ENCODE measurements at regions not wholly inside any gene's neighbourhood (a gene's known extent, or its start where the extent isn't known, plus 50 kb on each side); places are given as distances from the start of the nearest gene placed in this dataset.

DNA sequence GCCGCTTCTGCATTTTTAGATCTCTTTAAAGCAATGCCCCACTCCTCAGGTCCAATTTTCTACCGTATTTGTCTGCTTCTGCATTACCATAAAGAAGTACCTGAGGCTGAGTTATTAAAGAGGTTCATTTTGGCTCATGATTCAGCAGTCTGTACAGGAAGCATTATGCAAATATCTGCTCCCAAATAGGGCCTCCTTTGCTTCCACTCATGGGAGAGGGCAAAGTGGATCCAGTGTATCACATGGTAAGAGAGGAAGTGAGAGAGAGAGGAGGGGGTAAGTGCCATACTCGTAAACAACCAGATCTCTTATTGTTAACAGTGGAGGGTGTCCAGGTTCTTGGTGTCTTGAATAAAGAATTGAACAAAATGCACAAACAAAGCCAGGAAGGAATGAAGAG is 316.1 kb upstream of the SEL1L start:
- H3K36me3 ChIP-seq (ENCODE audit: control insufficient read depth in 2 of 2, extremely low read depth in 1 of 2, insufficient read depth in 2 of 2, low read length in 2 of 2), result no peaks in the 10 kb centered on the region
- DNase-seq (ENCODE audit: low read depth, low spot score), result no peak
- H3K79me2 ChIP-seq (ENCODE audit: control insufficient read depth, insufficient read depth, low read length), result no peaks in the 10 kb centered on the region
- no peaks in the 10 kb centered on the region for H3K9me1 ChIP-seq (replicated peaks; ENCODE audit: control insufficient read depth, extremely low read depth, insufficient read depth, low read length)
- H3K4me2 ChIP-seq (ENCODE audit: insufficient read depth, low read length), result no peak overlapping the region
- FAIRE-seq, result no peak
- H3K9ac ChIP-seq (replicated peaks; ENCODE audit: extremely low read depth, insufficient read depth, low read length), result no peak overlapping the region
- intact Hi-C loops (cut with micrococcal nuclease) (no loop called here), dilution Hi-C loops (cut with MboI; ENCODE audit: extremely low pct_ligation_motif_present, low sequenced_read_pairs) (no loop called here)
- ChIA-PET CTCF (no interaction called here), POLR2A (no interaction called here)
- H3K27ac ChIP-seq (ENCODE audit: insufficient read depth, low read depth, low read length), result no peak overlapping the region
- no peak overlapping the region for H3K4me3 ChIP-seq (replicated peaks in 1 of 3; ENCODE audit: insufficient read depth in 1 of 3, low read depth in 1 of 3, low read length in 3 of 3)
- H2AFZ ChIP-seq (ENCODE audit: low read depth, low read length), result no peak overlapping the region
- no TSS peak for BruUV-seq (replicated peaks)
- H3K27me3 ChIP-seq (ENCODE audit: control insufficient read depth in 2 of 2, insufficient read depth in 2 of 2, low read length in 2 of 2), result no peaks in the 10 kb centered on the region
- H3K9me3 ChIP-seq (replicated peaks; ENCODE audit: control insufficient read depth, insufficient read depth, low read length), result no peaks in the 10 kb centered on the region
- no peaks in the 10 kb centered on the region for H3K4me1 ChIP-seq (ENCODE audit: control insufficient read depth, extremely low read depth, insufficient read depth, low read length)
- H4K20me1 ChIP-seq (replicated peaks; ENCODE audit: control insufficient read depth, extremely low read depth, insufficient read depth, low read length), result no peaks in the 10 kb centered on the region
- TF ChIP-seq POLR2A (IDR thresholded peaks at IDR 0.05; ENCODE audit: low read depth, low read length), result no peak

DNA sequence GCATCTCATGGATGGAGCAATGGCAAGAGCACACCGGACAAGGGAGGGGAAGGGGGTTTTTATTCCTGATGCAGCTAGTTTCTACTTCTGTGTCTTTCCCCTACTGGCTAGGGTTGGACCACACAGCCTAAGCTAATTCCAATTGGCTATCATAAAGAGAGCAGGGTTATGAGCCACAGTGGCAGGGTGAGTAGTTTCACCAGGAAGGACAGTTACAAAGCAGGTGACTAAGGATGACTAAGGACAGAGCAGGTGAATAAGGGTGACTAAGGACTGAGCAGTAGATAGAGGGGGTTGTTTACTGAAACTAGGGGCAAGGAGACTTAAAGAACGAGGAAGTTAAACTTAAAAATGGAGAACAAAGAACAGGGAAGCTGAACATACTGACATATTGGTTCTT is 321.4 kb upstream of the SEL1L start:
- H3K4me1 ChIP-seq (ENCODE audit: control insufficient read depth, extremely low read depth, insufficient read depth, low read length), result no peaks in the 10 kb centered on the region
- H3K4me2 ChIP-seq (ENCODE audit: insufficient read depth, low read length), result no peak overlapping the region
- no peak for FAIRE-seq
- POLR2A ChIA-PET, result no interaction called here
- no peak for DNase-seq (ENCODE audit: low read depth, low spot score)
- no peaks in the 10 kb centered on the region for H3K79me2 ChIP-seq (ENCODE audit: control insufficient read depth, insufficient read depth, low read length)
- no TSS peak for BruUV-seq (replicated peaks)
- H3K36me3 ChIP-seq (ENCODE audit: control insufficient read depth in 2 of 2, extremely low read depth in 1 of 2, insufficient read depth in 2 of 2, low read length in 2 of 2), result no peaks in the 10 kb centered on the region
- H4K20me1 ChIP-seq (replicated peaks; ENCODE audit: control insufficient read depth, extremely low read depth, insufficient read depth, low read length), result no peaks in the 10 kb centered on the region
- CTCF ChIA-PET, result no interaction called here
- no peak overlapping the region for H3K4me3 ChIP-seq (replicated peaks in 1 of 3; ENCODE audit: insufficient read depth in 1 of 3, low read depth in 1 of 3, low read length in 3 of 3)
- TF ChIP-seq GATA2 (IDR thresholded peaks at IDR 0.05; ENCODE audit: insufficient read depth, insufficient read length, low read depth, low read length) (no peak), POLR2A (IDR thresholded peaks at IDR 0.05; ENCODE audit: low read depth, low read length) (no peak), CTCF (IDR thresholded peaks at IDR 0.05; ENCODE audit: extremely low read depth in 1 of 2, insufficient read depth in 1 of 2, low read depth in 1 of 2, low read length in 2 of 2) (no peak), EZH2 (IDR thresholded peaks at IDR 0.05; ENCODE audit: borderline replicate concordance, low read depth, low read length, severe bottlenecking) (no peak), JUN (IDR thresholded peaks at IDR 0.05; ENCODE audit: borderline replicate concordance, insufficient read depth, insufficient read length, low read depth) (no peak), POLR2AphosphoS5 (IDR thresholded peaks at IDR 0.05; ENCODE audit: insufficient read depth, low read depth, low read length) (no peak), FOS (IDR thresholded peaks at IDR 0.05; ENCODE audit: borderline replicate concordance, insufficient read depth, low read length) (no peak)
- TF ChIP-seq, protein P1, sequence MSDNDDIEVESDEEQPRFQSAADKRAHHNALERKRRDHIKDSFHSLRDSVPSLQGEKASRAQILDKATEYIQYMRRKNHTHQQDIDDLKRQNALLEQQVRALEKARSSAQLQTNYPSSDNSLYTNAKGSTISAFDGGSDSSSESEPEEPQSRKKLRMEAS (IDR thresholded peaks at IDR 0.05; ENCODE audit: insufficient read depth, insufficient read length), result no peak
- intact Hi-C loops (cut with micrococcal nuclease) (no loop called here), dilution Hi-C loops (cut with MboI; ENCODE audit: extremely low pct_ligation_motif_present, low sequenced_read_pairs) (no loop called here)
- no peaks in the 10 kb centered on the region for H3K27me3 ChIP-seq (ENCODE audit: control insufficient read depth in 2 of 2, insufficient read depth in 2 of 2, low read length in 2 of 2)
- no peak overlapping the region for H3K9ac ChIP-seq (replicated peaks; ENCODE audit: extremely low read depth, insufficient read depth, low read length)
- no peak overlapping the region for H3K27ac ChIP-seq (ENCODE audit: insufficient read depth, low read depth, low read length)
- H3K9me3 ChIP-seq (replicated peaks; ENCODE audit: control insufficient read depth, insufficient read depth, low read length), result peaks cover 1% of the 10 kb centered on the region
- H3K9me1 ChIP-seq (replicated peaks; ENCODE audit: control insufficient read depth, extremely low read depth, insufficient read depth, low read length), result no peaks in the 10 kb centered on the region
- no peak overlapping the region for H2AFZ ChIP-seq (ENCODE audit: low read depth, low read length)
